ENCODE measurements at regions not wholly inside any gene's neighbourhood (a gene's known extent, or its start where the extent isn't known, plus 50 kb on each side); places are given as distances from the start of the nearest gene placed in this dataset.

GRCh38 chr11:32183512-32183911, 92.6 kb downstream of the RCN1 start:
- intact Hi-C loops (cut with micrococcal nuclease; ENCODE audit: unreplicated experiment) = no loop called here
- no peaks in the 10 kb centered on the region for H3K9me3 ChIP-seq (ENCODE audit: low read depth, low read length, poor library complexity, severe bottlenecking)
- no TSS peak for BruUV-seq (replicated peaks)

GRCh38 chr11:32184041-32184722, 93.3 kb downstream of the RCN1 start:
- Histone ChIP-seq H3K4me1 (ENCODE audit: insufficient read depth, low read length, poor library complexity, severe bottlenecking) (no peaks in the 10 kb centered on the region), H3K27ac (ENCODE audit: low read depth, low read length, poor library complexity, severe bottlenecking) (no peak overlapping the region), H3K27me3 (replicated peaks; ENCODE audit: insufficient read depth, low read depth, low read length, poor library complexity) (peaks cover 79% of the 10 kb centered on the region), H3K9me3 (ENCODE audit: low read depth, low read length, poor library complexity, severe bottlenecking) (no peaks in the 10 kb centered on the region), H3K4me3 (ENCODE audit: low read depth, low read length, poor library complexity, severe bottlenecking) (no peak overlapping the region), H3K36me3 (ENCODE audit: insufficient read depth, low read length, poor library complexity, severe bottlenecking) (no peaks in the 10 kb centered on the region)
- intact Hi-C loops (cut with micrococcal nuclease; ENCODE audit: unreplicated experiment) = no loop called here
- ChIA-PET CTCF (interaction anchor here (0.7 kb wide), 1 partner anchor 8 kb away, joined by 5 read pairs; no protein-coding TSS in a partner anchor), POLR2A (ENCODE audit: low non-redundant PET) (no interaction called here)
- no TSS peak for BruUV-seq (replicated peaks)
- DNase-seq (ENCODE audit: low spot score) = no peak
- TF ChIP-seq CTCF (conservative IDR thresholded peaks at IDR 0.05; ENCODE audit: low read depth, low read length) = no peak
- no peak for TF ChIP-seq EZH2 (IDR thresholded peaks at IDR 0.05; ENCODE audit: borderline replicate concordance, low read depth, low read length, poor library complexity, severe bottlenecking)

More at GRCh38 chr11:32183512-32183911, 92.6 kb downstream of the RCN1 start:
- H3K27ac ChIP-seq (ENCODE audit: low read depth, low read length, poor library complexity, severe bottlenecking) = no peak overlapping the region
- POLR2A ChIA-PET (ENCODE audit: low non-redundant PET) = no interaction called here
- H3K4me3 ChIP-seq (ENCODE audit: low read depth, low read length, poor library complexity, severe bottlenecking) = no peak overlapping the region
- no peaks in the 10 kb centered on the region for H3K36me3 ChIP-seq (ENCODE audit: insufficient read depth, low read length, poor library complexity, severe bottlenecking)
- CTCF ChIA-PET = no interaction called here
- no peak for DNase-seq (ENCODE audit: low spot score)
- H3K4me1 ChIP-seq (ENCODE audit: insufficient read depth, low read length, poor library complexity, severe bottlenecking) = no peaks in the 10 kb centered on the region
- H3K27me3 ChIP-seq (replicated peaks; ENCODE audit: insufficient read depth, low read depth, low read length, poor library complexity) = peaks cover 85% of the 10 kb centered on the region
- no peak for TF ChIP-seq CTCF (conservative IDR thresholded peaks at IDR 0.05; ENCODE audit: low read depth, low read length)
- no peak for TF ChIP-seq EZH2 (IDR thresholded peaks at IDR 0.05; ENCODE audit: borderline replicate concordance, low read depth, low read length, poor library complexity, severe bottlenecking)

DNA sequence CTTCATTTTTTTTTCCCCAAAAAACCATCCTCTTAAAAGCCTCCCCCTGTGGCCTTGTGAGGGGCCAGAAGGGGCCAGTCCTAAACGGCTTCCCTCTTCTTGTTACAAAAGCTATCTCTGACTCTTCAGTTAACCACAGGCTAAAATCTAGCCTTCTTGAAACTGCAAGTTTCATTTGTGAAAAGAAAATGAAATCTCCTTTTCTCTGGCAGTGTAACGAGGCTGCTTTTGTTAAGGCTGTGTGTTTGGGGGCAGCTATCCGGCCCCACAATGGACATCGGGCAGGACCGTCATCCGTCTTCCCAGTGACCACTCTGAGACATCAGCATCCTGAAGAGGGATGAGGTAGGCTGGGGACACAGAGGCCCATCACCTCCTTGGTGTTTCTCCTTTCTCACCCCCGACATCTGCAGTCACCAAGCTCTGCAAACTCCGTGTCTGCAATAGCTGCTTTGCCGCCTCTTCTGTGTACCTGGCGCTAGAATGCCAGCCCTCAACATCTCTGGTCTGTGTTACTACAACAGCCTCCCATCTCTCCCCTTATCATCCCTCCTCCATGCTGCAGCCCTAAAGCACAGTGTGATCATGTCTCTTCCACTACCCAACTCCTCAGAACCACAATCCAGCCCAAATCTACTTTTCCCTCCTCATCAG, 94.0 kb downstream of the RCN1 start:
- Histone ChIP-seq H3K4me1 (ENCODE audit: insufficient read depth, low read length, poor library complexity, severe bottlenecking) (no peaks in the 10 kb centered on the region), H3K27ac (ENCODE audit: low read depth, low read length, poor library complexity, severe bottlenecking) (no peak overlapping the region), H3K9me3 (ENCODE audit: low read depth, low read length, poor library complexity, severe bottlenecking) (no peaks in the 10 kb centered on the region), H3K27me3 (replicated peaks; ENCODE audit: insufficient read depth, low read depth, low read length, poor library complexity) (peaks cover 75% of the 10 kb centered on the region), H3K4me3 (ENCODE audit: low read depth, low read length, poor library complexity, severe bottlenecking) (no peak overlapping the region), H3K36me3 (ENCODE audit: insufficient read depth, low read length, poor library complexity, severe bottlenecking) (no peaks in the 10 kb centered on the region)
- CTCF ChIA-PET = interaction anchor here (0.7 kb wide), 1 partner anchor 9 kb away, joined by 5 read pairs; no protein-coding TSS in a partner anchor
- TF ChIP-seq CTCF (conservative IDR thresholded peaks at IDR 0.05; ENCODE audit: low read depth, low read length) (no peak), EZH2 (IDR thresholded peaks at IDR 0.05; ENCODE audit: borderline replicate concordance, low read depth, low read length, poor library complexity, severe bottlenecking) (no peak)
- DNase-seq (ENCODE audit: low spot score) = no peak
- intact Hi-C loops (cut with micrococcal nuclease; ENCODE audit: unreplicated experiment) = no loop called here
- no TSS peak for BruUV-seq (replicated peaks)
- POLR2A ChIA-PET (ENCODE audit: low non-redundant PET) = no interaction called here
